ENCODE measurements at regions not wholly inside any gene's neighbourhood (a gene's known extent, or its start where the extent isn't known, plus 50 kb on each side); places are given as distances from the start of the nearest gene placed in this dataset.
A peak's percentile ranks its signal among the peaks of the same experiment; 100 is the strongest.

DNA sequence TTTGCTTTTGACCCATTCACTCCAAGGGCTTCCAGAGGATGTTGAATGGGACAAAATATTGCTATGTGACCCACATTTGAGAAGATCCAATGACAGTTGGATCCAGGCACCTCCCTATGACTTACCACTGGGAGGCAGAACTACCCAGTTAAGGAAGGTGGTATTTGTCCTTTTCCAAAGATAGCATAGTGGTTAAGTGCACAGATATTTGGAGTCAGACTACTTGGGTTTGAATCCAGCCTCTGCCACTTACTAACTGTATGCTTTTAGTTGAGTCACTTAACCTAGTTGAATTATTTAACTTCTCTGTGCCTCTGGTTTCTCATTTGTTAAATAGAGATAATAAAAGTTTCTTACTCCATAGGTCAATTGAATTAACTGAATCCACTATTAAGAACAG lies 74.5 kb upstream of the PALM2AKAP2 start:
- TF ChIP-seq EZH2phosphoT487 (IDR thresholded peaks at IDR 0.05) (no peak), EZH2 (IDR thresholded peaks at IDR 0.05) (no peak)
- TF ChIP-seq, protein P1, sequence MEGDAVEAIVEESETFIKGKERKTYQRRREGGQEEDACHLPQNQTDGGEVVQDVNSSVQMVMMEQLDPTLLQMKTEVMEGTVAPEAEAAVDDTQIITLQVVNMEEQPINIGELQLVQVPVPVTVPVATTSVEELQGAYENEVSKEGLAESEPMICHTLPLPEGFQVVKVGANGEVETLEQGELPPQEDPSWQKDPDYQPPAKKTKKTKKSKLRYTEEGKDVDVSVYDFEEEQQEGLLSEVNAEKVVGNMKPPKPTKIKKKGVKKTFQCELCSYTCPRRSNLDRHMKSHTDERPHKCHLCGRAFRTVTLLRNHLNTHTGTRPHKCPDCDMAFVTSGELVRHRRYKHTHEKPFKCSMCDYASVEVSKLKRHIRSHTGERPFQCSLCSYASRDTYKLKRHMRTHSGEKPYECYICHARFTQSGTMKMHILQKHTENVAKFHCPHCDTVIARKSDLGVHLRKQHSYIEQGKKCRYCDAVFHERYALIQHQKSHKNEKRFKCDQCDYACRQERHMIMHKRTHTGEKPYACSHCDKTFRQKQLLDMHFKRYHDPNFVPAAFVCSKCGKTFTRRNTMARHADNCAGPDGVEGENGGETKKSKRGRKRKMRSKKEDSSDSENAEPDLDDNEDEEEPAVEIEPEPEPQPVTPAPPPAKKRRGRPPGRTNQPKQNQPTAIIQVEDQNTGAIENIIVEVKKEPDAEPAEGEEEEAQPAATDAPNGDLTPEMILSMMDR (IDR thresholded peaks at IDR 0.05) = no peak
- peak; percentile 31 for DNase-seq (ENCODE audit: low spot score)
- no peak overlapping the region for H3K27ac Mint-ChIP-seq

DNA sequence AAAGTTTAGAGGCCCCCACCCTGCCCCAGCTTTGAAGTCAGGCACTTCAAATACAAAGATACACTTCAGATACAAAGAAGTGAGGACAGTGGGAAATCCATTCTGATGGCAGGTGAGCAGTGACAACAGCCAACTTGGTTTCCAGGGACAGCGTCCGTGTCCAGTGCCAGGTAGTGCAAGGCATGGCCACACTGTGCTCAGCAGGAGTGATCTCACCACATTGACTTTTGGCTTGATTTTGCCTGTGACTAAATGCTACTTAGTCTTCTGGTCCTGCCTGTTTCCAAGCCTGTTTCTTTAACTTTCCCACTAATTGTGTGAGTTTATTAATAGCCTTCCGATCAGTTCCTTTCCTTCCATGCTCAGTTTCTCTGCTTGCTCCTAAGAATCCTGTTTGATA lies 72.6 kb upstream of the PALM2AKAP2 start:
- H3K4me1 Mint-ChIP-seq = peaks cover 10% of the 10 kb centered on the region
- Histone ChIP-seq H4K20me1 (ENCODE audit: low read depth) (no peaks in the 10 kb centered on the region), H3K9me3 (ENCODE audit: low read depth) (no peaks in the 10 kb centered on the region), H3K36me3 (no peaks in the 10 kb centered on the region), H3K4me3 (no peak overlapping the region), H2AFZ (replicated peaks) (no peak overlapping the region), H3F3A (ENCODE audit: low read depth) (no peaks in the 10 kb centered on the region), H3K4me1 (no peaks in the 10 kb centered on the region), H3K4me2 (no peak overlapping the region), H3K9ac (no peak overlapping the region), H3K27ac (no peak overlapping the region), H3K27me3 (no peaks in the 10 kb centered on the region), H3K79me2 (ENCODE audit: low read depth) (no peaks in the 10 kb centered on the region)
- TF ChIP-seq EZH2phosphoT487 (IDR thresholded peaks at IDR 0.05) (no peak), EZH2 (IDR thresholded peaks at IDR 0.05) (no peak)
- TF ChIP-seq, protein P1 (IDR thresholded peaks at IDR 0.05) = no peak
- DNase-seq (ENCODE audit: low spot score) = no peak
- no peaks in the 10 kb centered on the region for H3K36me3 Mint-ChIP-seq
- no peak overlapping the region for H3K27ac Mint-ChIP-seq
- H3K9me3 Mint-ChIP-seq = no peaks in the 10 kb centered on the region
- peaks cover 4% of the 10 kb centered on the region for H3K27me3 Mint-ChIP-seq (ENCODE audit: insufficient read depth, low read depth)
- no peak overlapping the region for H3K4me3 Mint-ChIP-seq

More for the DNA sequence above, 74.5 kb upstream of the PALM2AKAP2 start:
- H3K36me3 ChIP-seq = no peaks in the 10 kb centered on the region
- H3K4me1 ChIP-seq = no peaks in the 10 kb centered on the region
- Mint-ChIP-seq H3K27me3 (ENCODE audit: insufficient read depth, low read depth) (peaks cover 4% of the 10 kb centered on the region), H3K36me3 (no peaks in the 10 kb centered on the region), H3K9me3 (no peaks in the 10 kb centered on the region), H3K4me1 (peaks cover under 1% of the 10 kb centered on the region), H3K4me3 (no peak overlapping the region)
- H3K27ac ChIP-seq = no peak overlapping the region
- H3K9ac ChIP-seq = no peak overlapping the region
- H3K4me2 ChIP-seq = no peak overlapping the region
- H3F3A ChIP-seq (ENCODE audit: low read depth) = no peaks in the 10 kb centered on the region
- H3K27me3 ChIP-seq = no peaks in the 10 kb centered on the region
- H3K4me3 ChIP-seq = no peak overlapping the region
- no peaks in the 10 kb centered on the region for H3K9me3 ChIP-seq (ENCODE audit: low read depth)
- H3K79me2 ChIP-seq (ENCODE audit: low read depth) = no peaks in the 10 kb centered on the region
- no peaks in the 10 kb centered on the region for H4K20me1 ChIP-seq (ENCODE audit: low read depth)
- H2AFZ ChIP-seq (replicated peaks) = no peak overlapping the region

DNA sequence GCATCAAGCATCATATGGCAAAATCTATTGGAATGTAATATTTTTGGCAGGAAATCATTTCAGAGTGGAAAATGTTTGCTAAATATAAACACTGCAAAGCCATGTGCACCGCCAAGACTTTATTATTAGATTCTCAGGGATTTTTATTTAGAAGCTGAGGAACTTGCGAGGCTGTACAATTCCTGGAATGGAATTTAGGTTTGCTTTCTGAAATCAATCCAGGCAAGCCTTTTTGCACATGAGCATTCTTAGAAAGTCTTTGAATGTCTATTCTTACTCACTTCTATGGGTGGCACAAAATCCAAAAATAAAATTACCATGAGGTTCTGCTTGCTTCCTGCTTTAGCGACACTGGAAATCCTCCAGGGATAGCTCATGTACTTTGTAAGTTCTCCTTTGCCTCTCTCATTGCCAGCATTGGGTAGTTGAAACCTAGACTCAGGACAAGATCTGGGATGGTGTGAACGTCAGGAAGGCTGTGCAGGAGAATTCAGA lies 71.5 kb upstream of the PALM2AKAP2 start:
- H3K79me2 ChIP-seq (ENCODE audit: low read depth) = no peaks in the 10 kb centered on the region
- no peaks in the 10 kb centered on the region for H3K9me3 Mint-ChIP-seq

More for the DNA sequence above, 71.5 kb upstream of the PALM2AKAP2 start:
- Mint-ChIP-seq H3K36me3 (no peaks in the 10 kb centered on the region), H3K27me3 (ENCODE audit: insufficient read depth, low read depth) (peaks cover 4% of the 10 kb centered on the region), H3K4me1 (peaks cover 10% of the 10 kb centered on the region), H3K27ac (no peak overlapping the region), H3K4me3 (no peak overlapping the region)
- no peaks in the 10 kb centered on the region for H3K4me1 ChIP-seq
- no peak overlapping the region for H3K27ac ChIP-seq
- no peaks in the 10 kb centered on the region for H3K27me3 ChIP-seq
- no peaks in the 10 kb centered on the region for H4K20me1 ChIP-seq (ENCODE audit: low read depth)
- H3F3A ChIP-seq (ENCODE audit: low read depth) = no peaks in the 10 kb centered on the region
- TF ChIP-seq EZH2phosphoT487 (IDR thresholded peaks at IDR 0.05) (no peak), EZH2 (IDR thresholded peaks at IDR 0.05) (no peak)
- TF ChIP-seq, protein P1 (IDR thresholded peaks at IDR 0.05) = no peak
- no peak overlapping the region for H3K4me3 ChIP-seq
- H3K9me3 ChIP-seq (ENCODE audit: low read depth) = no peaks in the 10 kb centered on the region
- H3K9ac ChIP-seq = no peak overlapping the region
- H2AFZ ChIP-seq (replicated peaks) = no peak overlapping the region
- no peak overlapping the region for H3K4me2 ChIP-seq
- H3K36me3 ChIP-seq = no peaks in the 10 kb centered on the region
- DNase-seq (ENCODE audit: low spot score) = no peak

Measured in neural progenitor cell (in vitro differentiated cells).